ENCODE measurements at regions not wholly inside any gene's neighbourhood (a gene's known extent, or its start where the extent isn't known, plus 50 kb on each side); places are given as distances from the start of the nearest gene placed in this dataset.

DNA sequence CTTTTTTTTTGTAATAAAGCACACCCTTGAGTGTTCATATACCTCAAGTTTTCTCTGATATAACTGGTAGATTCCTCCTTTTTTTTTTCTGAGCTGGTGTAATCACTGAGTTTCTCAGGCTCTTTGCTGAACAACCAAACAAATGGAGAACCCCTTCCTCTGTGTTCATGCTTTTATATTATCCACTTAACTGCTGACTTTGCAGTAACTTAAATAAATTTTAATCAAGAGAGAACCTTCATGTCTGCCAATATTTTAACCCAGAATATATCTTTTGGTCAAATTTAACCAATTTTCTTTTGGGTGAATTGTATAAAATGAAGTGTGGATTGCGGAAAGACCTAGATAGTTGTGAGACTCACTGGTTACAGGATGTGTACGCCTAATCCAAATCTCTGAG lies 833.0 kb upstream of the COX7C start:
- no peaks in the 10 kb centered on the region for H3K9me2 ChIP-seq (ENCODE audit: insufficient read depth, low read length)
- no peaks in the 10 kb centered on the region for H3K9me3 ChIP-seq (ENCODE audit: low read length)
- no peak overlapping the region for H2AFZ ChIP-seq (ENCODE audit: low read depth, low read length)
- H3K27me3 ChIP-seq (ENCODE audit: insufficient read depth, low read depth, low read length), result no peaks in the 10 kb centered on the region
- H3K4me2 ChIP-seq (ENCODE audit: low read length), result no peak overlapping the region
- H3F3A ChIP-seq (ENCODE audit: insufficient read depth, low read length, poor library complexity, severe bottlenecking), result no peaks in the 10 kb centered on the region
- H4K20me1 ChIP-seq (ENCODE audit: insufficient read depth), result no peaks in the 10 kb centered on the region
- H3K9ac ChIP-seq (ENCODE audit: low read length), result no peak overlapping the region
- H3K36me3 ChIP-seq (ENCODE audit: insufficient read depth, low read length), result no peaks in the 10 kb centered on the region
- no peak overlapping the region for H3K4me3 ChIP-seq (ENCODE audit: low read length)
- H3K79me2 ChIP-seq (replicated peaks; ENCODE audit: insufficient read depth, low read length), result no peaks in the 10 kb centered on the region
- H3K27ac ChIP-seq (ENCODE audit: low read length), result no peak overlapping the region
- TF ChIP-seq, protein P1, sequence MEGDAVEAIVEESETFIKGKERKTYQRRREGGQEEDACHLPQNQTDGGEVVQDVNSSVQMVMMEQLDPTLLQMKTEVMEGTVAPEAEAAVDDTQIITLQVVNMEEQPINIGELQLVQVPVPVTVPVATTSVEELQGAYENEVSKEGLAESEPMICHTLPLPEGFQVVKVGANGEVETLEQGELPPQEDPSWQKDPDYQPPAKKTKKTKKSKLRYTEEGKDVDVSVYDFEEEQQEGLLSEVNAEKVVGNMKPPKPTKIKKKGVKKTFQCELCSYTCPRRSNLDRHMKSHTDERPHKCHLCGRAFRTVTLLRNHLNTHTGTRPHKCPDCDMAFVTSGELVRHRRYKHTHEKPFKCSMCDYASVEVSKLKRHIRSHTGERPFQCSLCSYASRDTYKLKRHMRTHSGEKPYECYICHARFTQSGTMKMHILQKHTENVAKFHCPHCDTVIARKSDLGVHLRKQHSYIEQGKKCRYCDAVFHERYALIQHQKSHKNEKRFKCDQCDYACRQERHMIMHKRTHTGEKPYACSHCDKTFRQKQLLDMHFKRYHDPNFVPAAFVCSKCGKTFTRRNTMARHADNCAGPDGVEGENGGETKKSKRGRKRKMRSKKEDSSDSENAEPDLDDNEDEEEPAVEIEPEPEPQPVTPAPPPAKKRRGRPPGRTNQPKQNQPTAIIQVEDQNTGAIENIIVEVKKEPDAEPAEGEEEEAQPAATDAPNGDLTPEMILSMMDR (IDR thresholded peaks at IDR 0.05; ENCODE audit: poor library complexity, severe bottlenecking), result no peak
- TF ChIP-seq MXI1 (conservative IDR thresholded peaks at IDR 0.05; ENCODE audit: poor library complexity, severe bottlenecking), result no peak
- no peak for TF ChIP-seq EZH2 (IDR thresholded peaks at IDR 0.05; ENCODE audit: borderline replicate concordance, insufficient read depth, low read length, poor library complexity, severe bottlenecking)
- no peak for TF ChIP-seq SMC3 (conservative IDR thresholded peaks at IDR 0.05; ENCODE audit: poor library complexity)
- TF ChIP-seq, protein P2, sequence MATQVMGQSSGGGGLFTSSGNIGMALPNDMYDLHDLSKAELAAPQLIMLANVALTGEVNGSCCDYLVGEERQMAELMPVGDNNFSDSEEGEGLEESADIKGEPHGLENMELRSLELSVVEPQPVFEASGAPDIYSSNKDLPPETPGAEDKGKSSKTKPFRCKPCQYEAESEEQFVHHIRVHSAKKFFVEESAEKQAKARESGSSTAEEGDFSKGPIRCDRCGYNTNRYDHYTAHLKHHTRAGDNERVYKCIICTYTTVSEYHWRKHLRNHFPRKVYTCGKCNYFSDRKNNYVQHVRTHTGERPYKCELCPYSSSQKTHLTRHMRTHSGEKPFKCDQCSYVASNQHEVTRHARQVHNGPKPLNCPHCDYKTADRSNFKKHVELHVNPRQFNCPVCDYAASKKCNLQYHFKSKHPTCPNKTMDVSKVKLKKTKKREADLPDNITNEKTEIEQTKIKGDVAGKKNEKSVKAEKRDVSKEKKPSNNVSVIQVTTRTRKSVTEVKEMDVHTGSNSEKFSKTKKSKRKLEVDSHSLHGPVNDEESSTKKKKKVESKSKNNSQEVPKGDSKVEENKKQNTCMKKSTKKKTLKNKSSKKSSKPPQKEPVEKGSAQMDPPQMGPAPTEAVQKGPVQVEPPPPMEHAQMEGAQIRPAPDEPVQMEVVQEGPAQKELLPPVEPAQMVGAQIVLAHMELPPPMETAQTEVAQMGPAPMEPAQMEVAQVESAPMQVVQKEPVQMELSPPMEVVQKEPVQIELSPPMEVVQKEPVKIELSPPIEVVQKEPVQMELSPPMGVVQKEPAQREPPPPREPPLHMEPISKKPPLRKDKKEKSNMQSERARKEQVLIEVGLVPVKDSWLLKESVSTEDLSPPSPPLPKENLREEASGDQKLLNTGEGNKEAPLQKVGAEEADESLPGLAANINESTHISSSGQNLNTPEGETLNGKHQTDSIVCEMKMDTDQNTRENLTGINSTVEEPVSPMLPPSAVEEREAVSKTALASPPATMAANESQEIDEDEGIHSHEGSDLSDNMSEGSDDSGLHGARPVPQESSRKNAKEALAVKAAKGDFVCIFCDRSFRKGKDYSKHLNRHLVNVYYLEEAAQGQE (IDR thresholded peaks at IDR 0.05; ENCODE audit: borderline replicate concordance), result no peak

DNA sequence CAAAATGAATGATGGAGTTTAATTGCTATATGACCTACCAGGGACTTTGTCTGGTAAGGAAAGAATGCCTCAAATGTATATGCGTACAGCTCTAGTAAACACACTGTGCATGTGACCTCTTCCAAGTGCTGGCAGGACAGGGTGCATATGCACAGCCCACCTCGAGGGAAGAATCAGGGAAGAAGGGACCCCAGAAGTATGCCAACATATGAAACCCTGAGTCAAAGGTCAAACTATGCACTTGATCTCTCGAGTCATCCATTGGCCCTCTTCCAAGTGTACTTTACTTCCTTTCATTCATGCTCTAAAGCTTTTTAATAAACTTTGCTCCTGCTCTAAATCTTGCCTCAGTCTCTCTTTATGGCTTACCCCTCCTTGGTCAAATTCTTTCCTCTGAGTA lies 804.6 kb upstream of the COX7C start:
- Histone ChIP-seq H3K4me3 (ENCODE audit: low read length) (no peak overlapping the region), H3K27me3 (ENCODE audit: insufficient read depth, low read depth, low read length) (no peaks in the 10 kb centered on the region), H3F3A (ENCODE audit: insufficient read depth, low read length, poor library complexity, severe bottlenecking) (no peaks in the 10 kb centered on the region), H3K9me3 (ENCODE audit: low read length) (no peaks in the 10 kb centered on the region), H3K27ac (ENCODE audit: low read length) (no peak overlapping the region), H3K9me2 (ENCODE audit: insufficient read depth, low read length) (no peaks in the 10 kb centered on the region), H3K4me2 (ENCODE audit: low read length) (no peak overlapping the region), H3K36me3 (ENCODE audit: insufficient read depth, low read length) (no peaks in the 10 kb centered on the region), H3K9ac (ENCODE audit: low read length) (no peak overlapping the region), H2AFZ (ENCODE audit: low read depth, low read length) (no peak overlapping the region), H3K79me2 (replicated peaks; ENCODE audit: insufficient read depth, low read length) (no peaks in the 10 kb centered on the region), H4K20me1 (ENCODE audit: insufficient read depth) (no peaks in the 10 kb centered on the region)
- TF ChIP-seq MXI1 (conservative IDR thresholded peaks at IDR 0.05; ENCODE audit: poor library complexity, severe bottlenecking), result no peak
- TF ChIP-seq, protein P2 (IDR thresholded peaks at IDR 0.05; ENCODE audit: borderline replicate concordance), result no peak

All from neural cell (in vitro differentiated cells).